ENCODE measurements at regions not wholly inside any gene's neighbourhood (a gene's known extent, or its start where the extent isn't known, plus 50 kb on each side); places are given as distances from the start of the nearest gene placed in this dataset.

GRCh38 chr4:110977554-110977953, 354.7 kb upstream of the PITX2 start:
- TF ChIP-seq CTCF (IDR thresholded peaks at IDR 0.05) (no peak), POLR2A (IDR thresholded peaks at IDR 0.05) (no peak)

GRCh38 chr4:110978761-110979160, 355.9 kb upstream of the PITX2 start:
- TF ChIP-seq POLR2A (IDR thresholded peaks at IDR 0.05) (no peak), CTCF (IDR thresholded peaks at IDR 0.05) (no peak)
- DNase-seq: no peak
- Histone ChIP-seq H3K27me3 (no peaks in the 10 kb centered on the region), H3K36me3 (replicated peaks in 1 of 2) (no peaks in the 10 kb centered on the region), H3K27ac (no peak overlapping the region), H3K4me1 (replicated peaks in 1 of 2) (no peaks in the 10 kb centered on the region), H3K4me3 (no peak overlapping the region), H3K9me3 (replicated peaks in 1 of 3) (no peaks in the 10 kb centered on the region)
- WGBS, 4 donors: 51 to 78% (median 60%) methylated on average over 2 of the region's 2 CpGs
- intact Hi-C loops (cut with DNase I): no loop called here

More at GRCh38 chr4:110977554-110977953, 354.7 kb upstream of the PITX2 start:
- Histone ChIP-seq H3K27ac (no peak overlapping the region), H3K4me1 (replicated peaks in 1 of 2) (no peaks in the 10 kb centered on the region), H3K27me3 (no peaks in the 10 kb centered on the region), H3K4me3 (no peak overlapping the region), H3K9me3 (replicated peaks in 1 of 3) (no peaks in the 10 kb centered on the region), H3K36me3 (replicated peaks in 1 of 2) (no peaks in the 10 kb centered on the region)
- DNase-seq: no peak
- intact Hi-C loops (cut with DNase I): no loop called here
- WGBS, 4 donors: 54 to 73% (median 58%) methylated on average over 2 of the region's 2 CpGs

- Histone ChIP-seq H3K27ac (no peak overlapping the region), H3K9me3 (replicated peaks in 1 of 3) (no peaks in the 10 kb centered on the region), H3K4me3 (no peak overlapping the region), H3K4me1 (replicated peaks in 1 of 2) (no peaks in the 10 kb centered on the region), H3K36me3 (replicated peaks in 1 of 2) (no peaks in the 10 kb centered on the region), H3K27me3 (no peaks in the 10 kb centered on the region)
- no peak for TF ChIP-seq POLR2A (IDR thresholded peaks at IDR 0.05)
- TF ChIP-seq CTCF (IDR thresholded peaks at IDR 0.05): no peak
- 42 to 66% (median 61%) methylated on average over 1 of the region's 1 CpG for WGBS, 4 donors
- intact Hi-C loops (cut with DNase I): no loop called here
- DNase-seq: no peak
Measured at GRCh38 chr4:110982486-110982885, 359.6 kb upstream of the PITX2 start.

GRCh38 chr4:110988722-110989121, 365.8 kb upstream of the PITX2 start:
- no peak for TF ChIP-seq POLR2A (IDR thresholded peaks at IDR 0.05)
- no peak for TF ChIP-seq CTCF (IDR thresholded peaks at IDR 0.05)
- Histone ChIP-seq H3K36me3 (replicated peaks in 1 of 2) (no peaks in the 10 kb centered on the region), H3K4me3 (no peak overlapping the region), H3K27me3 (no peaks in the 10 kb centered on the region), H3K27ac (no peak overlapping the region), H3K4me1 (replicated peaks in 1 of 2) (no peaks in the 10 kb centered on the region), H3K9me3 (replicated peaks in 1 of 3) (no peaks in the 10 kb centered on the region)
- intact Hi-C loops (cut with DNase I): no loop called here
- no peak for DNase-seq
- WGBS, 4 donors: 46 to 53% (median 50%) methylated on average over 4 of the region's 4 CpGs
